IMR-90 (cell line): ENCODE measurements at regions not wholly inside any gene's neighbourhood (a gene's known extent, or its start where the extent isn't known, plus 50 kb on each side); places are given as distances from the start of the nearest gene placed in this dataset.
A peak's percentile ranks its signal among the peaks of the same experiment; 100 is the strongest.

ENCODE experiments used
- CEBPB ChIP-seq: IDR thresholded peaks from 2 replicates; pipeline ENCODE4 v1.6.1; 2012; ENCODE audit warnings: low read depth, low read length, improper control_type of control experiment
- CTCF ChIP-seq: conservative IDR thresholded peaks from 2 replicates; pipeline ENCODE4 v1.5.1; 2012; ENCODE audit warnings: mild to moderate bottlenecking, low read depth, low read length, improper control_type of control experiment
- ELK1 ChIP-seq: fragments of 150-350 bp; IDR thresholded peaks from 2 replicates; pipeline ENCODE4 v1.6.1; 2016; ENCODE audit warnings: low read depth, mild to moderate bottlenecking, low read length, moderate library complexity, borderline replicate concordance
- MAFK ChIP-seq: IDR thresholded peaks from 2 replicates; pipeline ENCODE4 v1.6.1; 2012; ENCODE audit warnings: low read depth, low read length, improper control_type of control experiment
- MAZ ChIP-seq: IDR thresholded peaks from 2 replicates; pipeline ENCODE4 v1.6.1; 2012; ENCODE audit warnings: low read depth, mild to moderate bottlenecking, low read length, improper control_type of control experiment, moderate library complexity, borderline replicate concordance
- MXI1 ChIP-seq: IDR thresholded peaks from 2 replicates; pipeline ENCODE4 v1.6.1; 2012; ENCODE audit warnings: low read depth, mild to moderate bottlenecking, low read length, moderate library complexity, borderline replicate concordance
- RAD21 ChIP-seq: IDR thresholded peaks from 2 replicates; pipeline ENCODE4 v1.6.1; 2012; ENCODE audit warnings: low read length, improper control_type of control experiment
- RFX5 ChIP-seq: IDR thresholded peaks from 2 replicates; pipeline ENCODE4 v1.8.0; 2012; ENCODE audit warnings: low read depth, mild to moderate bottlenecking, low read length, moderate library complexity

GRCh38 chr5:118043531-118043930 lies 944.8 kb downstream of the DTWD2 start:
- TF ChIP-seq CTCF: no peak
- no peak for TF ChIP-seq RAD21
- no peak for TF ChIP-seq RFX5
- TF ChIP-seq MAFK: no peak
- peak; percentile 55; the same call in 1 of the 2 replicates for TF ChIP-seq CEBPB
- no peak for TF ChIP-seq MAZ
- TF ChIP-seq MXI1: no peak
- no peak for TF ChIP-seq ELK1
